IPS-15b (cell line): ENCODE measurements at regions not wholly inside any gene's neighbourhood (a gene's known extent, or its start where the extent isn't known, plus 50 kb on each side); places are given as distances from the start of the nearest gene placed in this dataset.

Source experiments
- H3K27me3 ChIP-seq: one replicate; pipeline ENCODE4 v1.6.1; 2013; ENCODE audit warnings: low read length; ENCODE audit not compliant: control insufficient read depth, insufficient read depth
- H3K36me3 ChIP-seq: one replicate; pipeline ENCODE4 v1.6.1; 2013; ENCODE audit warnings: low read length; ENCODE audit not compliant: control insufficient read depth, insufficient read depth
- H3K4me1 ChIP-seq: one replicate; pipeline ENCODE4 v1.6.1; 2013; ENCODE audit warnings: mild to moderate bottlenecking, low read length; ENCODE audit not compliant: control insufficient read depth, insufficient read depth
- H3K4me3 ChIP-seq: one replicate; pipeline ENCODE4 v1.5.1; 2013; ENCODE audit warnings: low read depth, low read length
- H3K9ac ChIP-seq: one replicate; pipeline ENCODE4 v1.6.1; 2013; ENCODE audit warnings: low read depth, mild to moderate bottlenecking, low read length
- H3K9me3 ChIP-seq: one replicate; pipeline ENCODE4 v1.6.1; 2013; ENCODE audit warnings: mild to moderate bottlenecking, low read length; ENCODE audit not compliant: control insufficient read depth, insufficient read depth

- Histone ChIP-seq H3K4me3 (no peak overlapping the region), H3K36me3 (no peaks in the 10 kb centered on the region), H3K27me3 (no peaks in the 10 kb centered on the region), H3K4me1 (no peaks in the 10 kb centered on the region), H3K9ac (no peak overlapping the region), H3K9me3 (peaks cover 3% of the 10 kb centered on the region)
These were observed 168.7 kb upstream of the HDAC4 start for GRCh38 chr2:239569401-239570090.

GRCh38 chr2:239568601-239569000 lies 167.8 kb upstream of the HDAC4 start:
- Histone ChIP-seq H3K27me3 (no peaks in the 10 kb centered on the region), H3K4me1 (no peaks in the 10 kb centered on the region), H3K4me3 (no peak overlapping the region), H3K36me3 (no peaks in the 10 kb centered on the region), H3K9me3 (peaks cover 3% of the 10 kb centered on the region), H3K9ac (no peak overlapping the region)

- Histone ChIP-seq H3K9ac (no peak overlapping the region), H3K9me3 (peaks cover 3% of the 10 kb centered on the region), H3K4me3 (no peak overlapping the region), H3K27me3 (no peaks in the 10 kb centered on the region), H3K36me3 (no peaks in the 10 kb centered on the region), H3K4me1 (no peaks in the 10 kb centered on the region)
These were observed 167.0 kb upstream of the HDAC4 start for GRCh38 chr2:239567786-239568185.

- Histone ChIP-seq H3K4me1 (no peaks in the 10 kb centered on the region), H3K36me3 (no peaks in the 10 kb centered on the region), H3K9ac (no peak overlapping the region), H3K4me3 (no peak overlapping the region), H3K27me3 (no peaks in the 10 kb centered on the region), H3K9me3 (peaks cover 3% of the 10 kb centered on the region)
These were observed 166.3 kb upstream of the HDAC4 start for GRCh38 chr2:239566995-239567568.

GRCh38 chr2:239566162-239566994 lies 165.6 kb upstream of the HDAC4 start:
- no peaks in the 10 kb centered on the region for H3K27me3 ChIP-seq
- no peak overlapping the region for H3K4me3 ChIP-seq
- peaks cover 3% of the 10 kb centered on the region for H3K9me3 ChIP-seq

GRCh38 chr2:239564587-239564986 lies 163.8 kb upstream of the HDAC4 start:
- H3K9ac ChIP-seq, result no peak overlapping the region
- H3K36me3 ChIP-seq, result no peaks in the 10 kb centered on the region
- H3K4me1 ChIP-seq, result no peaks in the 10 kb centered on the region
- peaks cover 3% of the 10 kb centered on the region for H3K9me3 ChIP-seq
- no peaks in the 10 kb centered on the region for H3K27me3 ChIP-seq
- no peak overlapping the region for H3K4me3 ChIP-seq

More at GRCh38 chr2:239566162-239566994, 165.6 kb upstream of the HDAC4 start:
- H3K9ac ChIP-seq, result no peak overlapping the region
- H3K4me1 ChIP-seq, result no peaks in the 10 kb centered on the region
- no peaks in the 10 kb centered on the region for H3K36me3 ChIP-seq

GRCh38 chr2:239563561-239563960 lies 162.7 kb upstream of the HDAC4 start:
- Histone ChIP-seq H3K9ac (no peak overlapping the region), H3K4me3 (no peak overlapping the region), H3K36me3 (no peaks in the 10 kb centered on the region), H3K4me1 (no peaks in the 10 kb centered on the region), H3K27me3 (no peaks in the 10 kb centered on the region), H3K9me3 (peaks cover 3% of the 10 kb centered on the region)

GRCh38 chr2:239561446-239562001 lies 160.7 kb upstream of the HDAC4 start:
- Histone ChIP-seq H3K4me1 (no peaks in the 10 kb centered on the region), H3K9ac (no peak overlapping the region), H3K36me3 (no peaks in the 10 kb centered on the region), H3K27me3 (no peaks in the 10 kb centered on the region), H3K4me3 (no peak overlapping the region), H3K9me3 (peaks cover 3% of the 10 kb centered on the region)

GRCh38 chr2:239559417-239560261 lies 158.8 kb upstream of the HDAC4 start:
- H3K4me1 ChIP-seq, result no peaks in the 10 kb centered on the region
- no peaks in the 10 kb centered on the region for H3K36me3 ChIP-seq
- H3K27me3 ChIP-seq, result no peaks in the 10 kb centered on the region
- H3K4me3 ChIP-seq, result no peak overlapping the region
- H3K9me3 ChIP-seq, result no peaks in the 10 kb centered on the region
- no peak overlapping the region for H3K9ac ChIP-seq

- Histone ChIP-seq H3K9me3 (no peaks in the 10 kb centered on the region), H3K4me1 (no peaks in the 10 kb centered on the region), H3K27me3 (no peaks in the 10 kb centered on the region), H3K9ac (no peak overlapping the region), H3K36me3 (no peaks in the 10 kb centered on the region), H3K4me3 (no peak overlapping the region)
These were observed 157.8 kb upstream of the HDAC4 start for GRCh38 chr2:239558661-239559060.

- no peak overlapping the region for H3K4me3 ChIP-seq
- H3K27me3 ChIP-seq, result no peaks in the 10 kb centered on the region
- no peaks in the 10 kb centered on the region for H3K36me3 ChIP-seq
- H3K4me1 ChIP-seq, result no peaks in the 10 kb centered on the region
- H3K9me3 ChIP-seq, result no peaks in the 10 kb centered on the region
- H3K9ac ChIP-seq, result no peak overlapping the region
These were observed 156.7 kb upstream of the HDAC4 start for GRCh38 chr2:239557516-239557915.
